ENCODE measurements at regions not wholly inside any gene's neighbourhood (a gene's known extent, or its start where the extent isn't known, plus 50 kb on each side); places are given as distances from the start of the nearest gene placed in this dataset.

DNA sequence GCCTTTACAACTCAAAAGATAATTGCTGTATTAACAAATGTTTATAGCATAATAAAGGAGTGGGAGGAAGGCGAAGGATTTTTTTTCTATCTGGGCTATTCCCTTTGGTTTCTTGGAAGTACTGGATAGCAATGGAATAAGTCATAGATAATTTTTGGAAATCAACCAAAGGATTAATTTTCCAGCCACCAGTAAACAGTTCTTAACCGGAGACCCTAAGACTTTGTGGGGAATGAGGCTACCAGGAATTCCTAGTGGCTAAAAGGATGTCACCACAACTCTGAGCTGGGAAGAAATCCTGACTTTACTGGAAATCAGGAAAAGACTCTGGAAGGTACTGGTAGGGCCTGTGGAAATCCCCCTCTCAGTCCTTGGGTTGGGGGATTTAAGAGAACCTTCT is 138.4 kb upstream of the RARB start:
- DNase-seq (ENCODE audit: low read depth), result no peak
- Histone ChIP-seq H3K36me3 (ENCODE audit: control insufficient read depth, insufficient read depth, low read length) (no peaks in the 10 kb centered on the region), H3K4me3 (ENCODE audit: low read depth, low read length) (no peak overlapping the region), H3K27me3 (ENCODE audit: control insufficient read depth, insufficient read depth, low read length) (no peaks in the 10 kb centered on the region)
- TF ChIP-seq, protein P1, sequence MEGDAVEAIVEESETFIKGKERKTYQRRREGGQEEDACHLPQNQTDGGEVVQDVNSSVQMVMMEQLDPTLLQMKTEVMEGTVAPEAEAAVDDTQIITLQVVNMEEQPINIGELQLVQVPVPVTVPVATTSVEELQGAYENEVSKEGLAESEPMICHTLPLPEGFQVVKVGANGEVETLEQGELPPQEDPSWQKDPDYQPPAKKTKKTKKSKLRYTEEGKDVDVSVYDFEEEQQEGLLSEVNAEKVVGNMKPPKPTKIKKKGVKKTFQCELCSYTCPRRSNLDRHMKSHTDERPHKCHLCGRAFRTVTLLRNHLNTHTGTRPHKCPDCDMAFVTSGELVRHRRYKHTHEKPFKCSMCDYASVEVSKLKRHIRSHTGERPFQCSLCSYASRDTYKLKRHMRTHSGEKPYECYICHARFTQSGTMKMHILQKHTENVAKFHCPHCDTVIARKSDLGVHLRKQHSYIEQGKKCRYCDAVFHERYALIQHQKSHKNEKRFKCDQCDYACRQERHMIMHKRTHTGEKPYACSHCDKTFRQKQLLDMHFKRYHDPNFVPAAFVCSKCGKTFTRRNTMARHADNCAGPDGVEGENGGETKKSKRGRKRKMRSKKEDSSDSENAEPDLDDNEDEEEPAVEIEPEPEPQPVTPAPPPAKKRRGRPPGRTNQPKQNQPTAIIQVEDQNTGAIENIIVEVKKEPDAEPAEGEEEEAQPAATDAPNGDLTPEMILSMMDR (IDR thresholded peaks at IDR 0.05; ENCODE audit: insufficient read depth, low read length, poor library complexity, severe bottlenecking), result no peak

DNA sequence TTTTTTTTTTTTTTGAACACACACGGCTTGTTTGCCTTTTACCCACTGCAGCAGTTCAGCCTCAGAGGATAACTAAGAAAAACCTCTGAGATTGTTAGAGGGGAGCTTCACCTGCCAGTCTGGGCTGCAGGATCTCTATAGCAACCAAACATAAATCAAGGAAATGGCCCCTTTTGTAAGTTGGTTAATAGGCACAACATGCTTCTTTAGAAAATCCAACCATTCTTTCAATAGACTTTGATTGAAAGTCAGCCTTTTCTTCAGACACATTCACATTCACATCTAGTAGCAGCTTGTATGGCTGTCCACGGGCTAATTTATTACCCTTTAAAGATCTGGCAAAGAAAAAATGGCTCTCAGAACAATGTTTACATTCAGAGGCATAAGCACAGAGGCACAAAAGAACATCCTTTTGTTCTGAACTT is 136.6 kb upstream of the RARB start:
- TF ChIP-seq, protein P1 (IDR thresholded peaks at IDR 0.05; ENCODE audit: insufficient read depth, low read length, poor library complexity, severe bottlenecking), result no peak
- Histone ChIP-seq H3K27me3 (ENCODE audit: control insufficient read depth, insufficient read depth, low read length) (no peaks in the 10 kb centered on the region), H3K4me3 (ENCODE audit: low read depth, low read length) (no peak overlapping the region), H3K36me3 (ENCODE audit: control insufficient read depth, insufficient read depth, low read length) (no peaks in the 10 kb centered on the region)
- no peak for DNase-seq (ENCODE audit: low read depth)

DNA sequence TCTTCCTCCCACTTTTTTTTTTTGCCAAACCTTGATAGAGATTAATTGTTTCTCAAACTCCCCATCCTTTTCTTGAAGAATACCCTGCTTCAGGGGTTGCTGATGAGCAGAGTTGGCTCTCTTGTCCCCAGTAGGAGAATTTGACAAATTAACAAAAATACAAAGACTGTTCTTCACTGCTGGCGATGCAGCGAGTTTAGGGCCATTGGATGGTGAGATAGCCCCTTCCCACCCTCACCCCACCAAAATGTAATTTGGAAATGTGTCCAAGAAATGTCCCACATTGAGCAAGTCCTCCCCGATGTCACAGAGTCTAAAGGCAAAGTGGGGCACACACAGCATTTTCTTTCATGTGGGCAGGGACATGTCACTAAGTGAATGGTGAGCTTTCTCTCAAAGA is 136.0 kb upstream of the RARB start:
- TF ChIP-seq, protein P1 (IDR thresholded peaks at IDR 0.05; ENCODE audit: insufficient read depth, low read length, poor library complexity, severe bottlenecking), result no peak
- Histone ChIP-seq H3K4me3 (ENCODE audit: low read depth, low read length) (no peak overlapping the region), H3K27me3 (ENCODE audit: control insufficient read depth, insufficient read depth, low read length) (no peaks in the 10 kb centered on the region), H3K36me3 (ENCODE audit: control insufficient read depth, insufficient read depth, low read length) (no peaks in the 10 kb centered on the region)
- no peak for DNase-seq (ENCODE audit: low read depth)

DNA sequence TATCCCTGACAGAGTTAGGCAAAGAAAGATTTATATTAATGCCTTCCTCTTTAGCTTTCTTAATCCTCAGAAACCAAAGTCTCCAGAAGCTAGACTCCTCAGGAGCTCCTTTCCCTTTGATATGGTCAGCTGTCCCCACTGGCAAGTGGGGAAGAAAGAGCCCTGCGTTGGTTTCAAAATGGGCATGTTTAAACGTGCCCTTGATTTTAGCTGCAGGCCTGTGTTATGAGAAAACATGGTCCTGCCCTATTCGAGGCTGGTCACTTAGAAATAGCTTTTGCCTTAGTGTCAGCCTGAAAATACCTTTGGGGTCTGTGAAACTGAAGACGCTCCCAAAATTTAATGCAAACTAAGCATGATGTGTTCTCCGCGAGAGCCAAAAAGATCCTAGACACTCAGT is 135.5 kb upstream of the RARB start:
- no peak overlapping the region for H3K4me3 ChIP-seq (ENCODE audit: low read depth, low read length)

DNA sequence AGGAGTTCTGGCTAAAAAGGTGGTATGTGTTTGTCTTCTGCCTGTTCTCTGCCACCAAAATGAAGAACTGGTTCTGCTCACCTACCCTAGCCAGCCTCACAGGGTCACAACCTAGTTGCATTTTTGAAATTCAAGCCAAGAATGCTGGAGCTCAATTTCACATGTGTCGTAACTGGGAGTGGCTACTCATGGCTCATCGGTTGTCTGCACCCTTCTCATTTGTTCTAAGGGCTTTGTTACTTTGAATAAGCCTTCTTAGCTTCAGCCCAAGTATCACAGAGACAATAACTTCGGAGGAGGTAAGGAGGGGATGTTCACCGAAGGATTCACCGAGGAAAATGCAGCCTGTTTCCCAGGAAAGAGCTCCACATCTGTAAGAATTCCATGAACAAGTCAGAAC is 134.3 kb upstream of the RARB start:
- Histone ChIP-seq H3K4me3 (ENCODE audit: low read depth, low read length) (no peak overlapping the region), H3K36me3 (ENCODE audit: control insufficient read depth, insufficient read depth, low read length) (no peaks in the 10 kb centered on the region), H3K27me3 (ENCODE audit: control insufficient read depth, insufficient read depth, low read length) (no peaks in the 10 kb centered on the region)
- no peak for DNase-seq (ENCODE audit: low read depth)
- TF ChIP-seq, protein P1 (IDR thresholded peaks at IDR 0.05; ENCODE audit: insufficient read depth, low read length, poor library complexity, severe bottlenecking), result no peak

More for the DNA sequence above, 135.5 kb upstream of the RARB start:
- Histone ChIP-seq H3K36me3 (ENCODE audit: control insufficient read depth, insufficient read depth, low read length) (no peaks in the 10 kb centered on the region), H3K27me3 (ENCODE audit: control insufficient read depth, insufficient read depth, low read length) (no peaks in the 10 kb centered on the region)
- TF ChIP-seq, protein P1 (IDR thresholded peaks at IDR 0.05; ENCODE audit: insufficient read depth, low read length, poor library complexity, severe bottlenecking), result no peak
- DNase-seq (ENCODE audit: low read depth), result no peak

DNA sequence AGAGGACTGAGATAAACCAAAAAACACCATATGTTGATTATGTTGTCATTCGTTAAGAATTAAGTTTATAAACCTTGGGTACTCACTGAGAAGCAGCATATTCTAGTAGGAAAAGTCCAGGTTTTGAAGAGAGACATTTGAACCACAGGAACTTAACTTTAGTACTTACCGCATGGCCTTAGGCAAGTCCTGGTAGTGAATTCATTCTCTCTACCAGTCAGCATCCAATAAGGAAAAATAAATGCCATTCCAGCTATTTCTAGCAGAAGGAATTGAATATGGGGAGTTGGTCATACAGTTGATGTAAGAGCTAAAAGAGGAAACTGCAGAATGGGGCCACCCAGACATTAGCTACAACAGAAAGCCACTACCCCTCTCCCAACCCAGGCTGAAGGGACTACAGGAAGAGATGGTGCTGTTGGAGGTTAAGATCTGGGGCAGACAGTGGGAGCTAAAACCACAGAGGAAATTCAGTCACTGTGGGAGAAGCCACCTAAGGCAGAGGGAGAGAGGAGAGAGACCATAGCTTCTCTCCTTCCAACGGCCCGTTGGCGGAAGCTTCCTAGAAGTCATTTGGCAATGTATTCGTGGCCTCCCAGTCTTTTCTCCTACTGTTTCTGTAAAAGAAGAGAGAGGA is 133.8 kb upstream of the RARB start:
- TF ChIP-seq, protein P1 (IDR thresholded peaks at IDR 0.05; ENCODE audit: insufficient read depth, low read length, poor library complexity, severe bottlenecking), result no peak
- no peaks in the 10 kb centered on the region for H3K27me3 ChIP-seq (ENCODE audit: control insufficient read depth, insufficient read depth, low read length)
- H3K4me3 ChIP-seq (ENCODE audit: low read depth, low read length), result no peak overlapping the region
- DNase-seq (ENCODE audit: low read depth), result no peak
- H3K36me3 ChIP-seq (ENCODE audit: control insufficient read depth, insufficient read depth, low read length), result no peaks in the 10 kb centered on the region
